Activated CD4-positive, alpha-beta T cell treated with anti-CD3 and anti-CD28 coated beads for 36 hours (primary cell): ENCODE measurements at regions not wholly inside any gene's neighbourhood (a gene's known extent, or its start where the extent isn't known, plus 50 kb on each side); places are given as distances from the start of the nearest gene placed in this dataset.

Source experiments
- ATAC-seq: fragments of 200-7000 bp; cut with Tn5 transposase; one replicate; pipeline ENCODE4 v1.10.0; 2021; ENCODE audit warnings: mild to moderate bottlenecking, moderate library complexity
- CTCF ChIA-PET: fragments of 350-600 bp; sonication (Branson Sonifier 250); formaldehyde crosslinking; loops from one replicate; lab custom pipeline; 2021; ENCODE audit warnings: antibody characterized with exemption; lab: Charles Lee
- POLR2A ChIA-PET: fragments of 350-600 bp; sonication (Branson Sonifier 250); formaldehyde crosslinking; loops from one replicate; lab custom pipeline; 2021; ENCODE audit warnings: antibody characterized with exemption, inconsistent platforms; lab: Charles Lee
- DNase-seq: peaks from one replicate; pipeline ENCODE4 v3.0.0-alpha.2; 2020
- H3K27ac Mint-ChIP-seq: one replicate; pipeline ENCODE4 v1.8.0; 2021; ENCODE audit warnings: mixed read lengths
- H3K27me3 Mint-ChIP-seq: one replicate; pipeline ENCODE4 v1.8.0; 2021; ENCODE audit warnings: mixed read lengths
- H3K36me3 Mint-ChIP-seq: one replicate; pipeline ENCODE4 v1.8.0; 2021; ENCODE audit warnings: low read depth, mixed read lengths
- H3K4me1 Mint-ChIP-seq: one replicate; pipeline ENCODE4 v1.8.0; 2021; ENCODE audit warnings: mixed read lengths
- H3K4me3 Mint-ChIP-seq: one replicate; pipeline ENCODE4 v1.8.0; 2021; ENCODE audit warnings: mild to moderate bottlenecking, moderate library complexity, mixed read lengths
- H3K9me3 Mint-ChIP-seq: one replicate; pipeline ENCODE4 v1.8.0; 2021; ENCODE audit warnings: low read depth, mixed read lengths
- intact Hi-C, 2 experiments: fragments of 100-400 bp; cut with DNase I in 1 of 2; cut with micrococcal nuclease in 1 of 2; formaldehyde crosslinking; loops; one replicate each; pipeline versions ENCODE4 v1.14.2 to v1.15.1; 2022 to 2024; cut with DNase I, micrococcal nuclease

DNA sequence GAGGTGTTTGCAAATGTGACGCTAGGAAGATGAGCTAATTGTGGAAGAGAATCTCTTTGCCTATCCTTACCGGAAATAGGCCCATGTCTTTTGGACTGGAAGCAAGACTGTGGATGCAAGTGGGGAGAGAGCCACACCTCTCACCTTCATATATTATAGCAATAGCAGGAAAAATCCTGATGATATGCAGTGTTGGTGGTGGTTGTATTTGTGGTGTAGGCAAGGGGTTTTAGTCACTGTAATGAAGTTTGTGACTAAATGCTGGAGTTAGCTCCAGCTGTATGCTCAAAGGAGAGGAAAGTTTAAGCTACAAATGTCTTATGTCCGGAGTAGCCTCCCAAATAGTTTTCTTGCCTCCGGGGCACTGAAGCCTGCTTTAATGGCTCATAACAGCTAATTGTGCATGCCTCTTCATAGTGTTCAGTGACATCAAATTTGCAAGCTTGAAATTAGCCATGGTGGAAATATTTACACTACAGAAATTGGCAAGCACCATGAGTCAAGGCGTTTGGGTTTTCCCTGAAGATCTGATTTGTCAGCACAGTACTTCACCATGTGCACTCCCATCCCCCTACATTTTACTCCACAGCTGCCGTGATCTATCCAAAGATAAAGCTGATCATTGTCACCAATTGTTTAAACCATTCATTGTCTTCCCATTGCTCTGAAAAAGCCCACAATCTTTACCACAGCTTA, 102.6 kb upstream of the ZNF644 start:
- ATAC-seq: peak; percentile 82
- Mint-ChIP-seq H3K27ac (peak overlapping the region; percentile 76), H3K4me3 (peak overlapping the region; percentile 5), H3K4me1 (peaks cover 21% of the 10 kb centered on the region), H3K9me3 (no peaks in the 10 kb centered on the region), H3K36me3 (no peaks in the 10 kb centered on the region), H3K27me3 (peaks cover 12% of the 10 kb centered on the region)
- ChIA-PET POLR2A (no interaction called here), CTCF (interaction anchor here (1.0 to 1.9 kb wide), 6 partner anchors 19 to 607 kb away, joined by 3 to 6 read pairs (median 3); no protein-coding TSS in a partner anchor)
- intact Hi-C loops: loop anchor here in 1 of 2 experiments (2.0 kb wide), 1 partner anchor 102 kb away; the partner anchor contains the start of gene ZNF644
- DNase-seq: peak; percentile 50

DNA sequence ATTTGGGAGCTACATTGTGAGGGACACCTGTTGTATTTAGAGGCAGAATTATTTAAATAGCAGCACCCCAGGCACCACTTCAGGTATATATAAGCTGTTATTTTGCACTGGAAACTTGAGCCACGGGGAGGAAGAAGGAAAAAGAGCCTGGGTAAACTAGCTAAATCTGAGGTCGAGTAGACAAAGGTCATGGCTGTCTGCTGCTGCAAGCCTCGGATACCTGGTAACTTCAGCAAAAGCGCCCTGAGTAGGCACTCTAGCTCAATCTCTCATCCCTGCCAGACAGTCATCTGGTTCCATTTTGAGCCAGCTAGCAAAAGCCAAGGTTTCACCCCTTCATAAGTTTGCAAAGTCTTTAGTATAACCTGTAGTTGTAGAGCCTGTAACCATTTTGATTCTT, 101.9 kb upstream of the ZNF644 start:
- ATAC-seq: peak; percentile 31
- intact Hi-C loops: loop anchor here in 1 of 2 experiments (2.0 kb wide), 1 partner anchor 101 kb away; the partner anchor contains the start of gene ZNF644
- CTCF ChIA-PET: interaction anchor here (1.1 to 1.9 kb wide), 5 partner anchors 19 to 608 kb away, joined by 3 to 6 read pairs (median 3); no protein-coding TSS in a partner anchor

DNA sequence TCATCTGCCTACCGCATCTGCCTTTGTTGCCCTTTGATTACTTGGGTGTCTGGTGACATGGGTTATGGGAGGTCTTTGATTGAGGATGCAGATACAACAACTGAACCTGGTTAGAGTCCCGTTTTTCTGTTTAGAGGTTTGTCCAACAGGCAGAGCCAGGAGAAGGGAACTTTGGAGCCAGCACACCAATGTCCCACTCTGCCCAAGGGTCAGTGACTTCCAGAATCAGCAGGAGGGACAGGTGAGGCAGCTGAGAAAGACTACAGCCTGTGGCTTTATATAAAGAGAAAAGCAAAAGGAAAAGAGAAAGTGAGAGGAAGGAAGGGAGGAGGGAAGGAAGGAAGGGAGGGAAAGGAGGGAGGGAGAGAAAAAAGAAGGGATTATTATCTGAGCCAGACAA, 101.5 kb upstream of the ZNF644 start:
- DNase-seq (no peak), ATAC-seq (no peak)
- Mint-ChIP-seq H3K36me3 (no peaks in the 10 kb centered on the region), H3K4me1 (peaks cover 21% of the 10 kb centered on the region), H3K27me3 (peaks cover 12% of the 10 kb centered on the region), H3K4me3 (no peak overlapping the region), H3K27ac (no peak overlapping the region), H3K9me3 (no peaks in the 10 kb centered on the region)
- ChIA-PET CTCF (interaction anchor here (0.7 to 1.9 kb wide), 5 partner anchors 18 to 402 kb away, joined by 3 to 6 read pairs (median 3); no protein-coding TSS in a partner anchor), POLR2A (no interaction called here)
- intact Hi-C loops: no loop called here

More for the DNA sequence above, 101.9 kb upstream of the ZNF644 start:
- Mint-ChIP-seq H3K4me1 (peaks cover 21% of the 10 kb centered on the region), H3K9me3 (no peaks in the 10 kb centered on the region), H3K27me3 (peaks cover 12% of the 10 kb centered on the region), H3K36me3 (no peaks in the 10 kb centered on the region), H3K4me3 (no peak overlapping the region), H3K27ac (peak overlapping the region; percentile 47)
- POLR2A ChIA-PET: no interaction called here
- DNase-seq: peak; percentile 33

DNA sequence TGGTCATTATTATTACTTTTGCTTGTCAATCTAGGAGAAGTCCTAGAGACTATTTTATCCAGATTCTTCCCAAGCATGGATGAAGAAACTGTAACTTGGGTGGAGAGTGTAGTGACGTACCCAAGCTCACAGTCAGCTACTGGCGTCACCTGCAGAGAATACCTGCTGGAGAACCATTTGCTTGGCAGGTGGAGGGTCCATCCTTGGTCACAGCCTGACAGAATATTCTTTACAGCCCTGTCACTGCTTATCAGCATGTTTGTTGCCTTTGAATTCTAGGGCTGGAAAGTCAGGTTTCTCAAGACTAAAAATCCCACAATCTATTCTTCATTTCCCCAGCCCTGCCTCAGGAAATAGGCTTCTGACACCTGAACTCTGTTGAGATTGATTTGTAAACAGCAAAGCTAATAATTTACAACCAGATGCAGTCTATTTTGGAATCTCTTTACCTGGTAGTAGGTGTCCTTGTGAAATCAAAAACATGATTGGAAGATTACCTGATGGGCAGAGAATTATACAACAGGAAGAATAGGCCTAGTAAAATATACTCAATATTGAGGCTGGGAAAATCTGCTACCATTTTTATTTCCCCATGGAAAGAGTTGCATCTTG, 100.4 kb upstream of the ZNF644 start:
- ATAC-seq: no peak
- CTCF ChIA-PET: interaction anchor here (1.0 to 1.9 kb wide), 2 partner anchors 20 to 43 kb away, joined by 4 to 6 read pairs; no protein-coding TSS in a partner anchor
- Mint-ChIP-seq H3K4me3 (no peak overlapping the region), H3K4me1 (peaks cover 21% of the 10 kb centered on the region), H3K9me3 (no peaks in the 10 kb centered on the region), H3K27me3 (peaks cover 8% of the 10 kb centered on the region), H3K36me3 (no peaks in the 10 kb centered on the region), H3K27ac (no peak overlapping the region)
- DNase-seq: no peak
- intact Hi-C loops: no loop called here
- POLR2A ChIA-PET: no interaction called here

DNA sequence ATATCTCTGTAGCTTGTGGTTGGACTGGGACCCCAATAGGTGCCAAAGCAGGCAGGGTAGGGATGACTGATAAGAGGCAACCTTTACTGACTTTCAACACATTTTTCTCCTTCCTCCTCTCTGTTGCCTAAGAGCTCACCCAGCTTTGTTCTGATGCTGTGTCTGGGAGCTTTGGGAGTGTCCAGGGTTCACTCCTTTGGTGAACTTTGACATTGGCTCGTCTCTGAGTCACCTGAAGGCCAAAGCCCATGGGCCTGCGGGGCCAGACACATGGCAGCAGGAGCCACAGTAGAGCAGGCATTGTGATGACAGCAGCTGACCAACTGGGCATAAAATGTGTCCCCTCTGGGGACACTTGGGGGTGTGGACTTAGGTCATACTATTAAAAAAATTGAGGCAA, 99.5 kb upstream of the ZNF644 start:
- H3K27ac Mint-ChIP-seq: no peak overlapping the region
- ATAC-seq (no peak), DNase-seq (no peak)
- ChIA-PET CTCF (interaction anchor here (0.7 kb wide), 1 partner anchor 29 kb away, joined by 3 read pairs; no protein-coding TSS in a partner anchor), POLR2A (no interaction called here)
- peaks cover 8% of the 10 kb centered on the region for H3K27me3 Mint-ChIP-seq
- H3K9me3 Mint-ChIP-seq: no peaks in the 10 kb centered on the region
- no peaks in the 10 kb centered on the region for H3K36me3 Mint-ChIP-seq
- intact Hi-C loops: no loop called here
- H3K4me3 Mint-ChIP-seq: no peak overlapping the region
- H3K4me1 Mint-ChIP-seq: peaks cover 25% of the 10 kb centered on the region

DNA sequence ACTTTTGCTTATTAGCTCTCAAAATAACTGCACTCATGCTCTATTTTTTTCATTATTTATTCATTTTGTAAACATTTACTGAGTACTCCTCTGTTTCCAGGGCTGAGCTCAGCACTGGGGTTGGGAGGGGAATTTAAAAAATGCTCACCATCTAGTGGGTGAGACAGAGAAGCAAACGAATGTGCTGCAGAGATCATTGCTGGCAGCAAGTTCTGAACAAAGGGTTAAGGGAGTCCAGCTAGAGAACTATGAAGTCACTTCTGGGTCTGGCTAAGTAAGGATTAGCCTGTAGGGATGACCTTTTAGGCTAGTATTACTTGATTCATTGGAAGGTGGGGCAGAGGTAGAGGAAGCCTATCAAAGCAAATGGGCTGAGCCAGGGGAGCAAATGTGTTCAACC, 99.1 kb upstream of the ZNF644 start:
- intact Hi-C loops: no loop called here
- H3K36me3 Mint-ChIP-seq: no peaks in the 10 kb centered on the region
- H3K4me1 Mint-ChIP-seq: peaks cover 25% of the 10 kb centered on the region
- no peak overlapping the region for H3K4me3 Mint-ChIP-seq
- POLR2A ChIA-PET: no interaction called here
- ATAC-seq (no peak), DNase-seq (no peak)
- no peak overlapping the region for H3K27ac Mint-ChIP-seq
- H3K9me3 Mint-ChIP-seq: no peaks in the 10 kb centered on the region
- peaks cover 8% of the 10 kb centered on the region for H3K27me3 Mint-ChIP-seq
- CTCF ChIA-PET: interaction anchor here (0.7 kb wide), 1 partner anchor 29 kb away, joined by 3 read pairs; no protein-coding TSS in a partner anchor

DNA sequence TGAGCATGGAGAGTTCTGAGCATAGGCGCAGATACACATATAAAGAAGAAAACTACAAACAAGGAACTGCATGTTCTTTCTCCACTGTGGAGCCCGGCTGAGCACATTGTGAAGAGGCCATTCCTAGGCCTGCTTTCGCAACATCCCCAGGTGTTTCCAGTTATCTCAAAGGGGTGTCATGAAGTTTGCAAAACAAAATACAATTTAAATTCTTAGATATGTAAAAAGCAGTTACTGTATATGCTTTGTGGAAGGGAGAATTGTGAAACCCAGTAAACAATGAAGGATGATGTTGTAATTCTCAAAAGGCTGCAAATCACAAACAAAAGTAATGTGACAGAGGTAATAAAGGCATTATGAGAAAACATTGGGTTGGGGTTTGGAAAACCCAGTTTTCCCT, 98.6 kb upstream of the ZNF644 start:
- Mint-ChIP-seq H3K4me3 (no peak overlapping the region), H3K36me3 (no peaks in the 10 kb centered on the region), H3K27me3 (peaks cover 8% of the 10 kb centered on the region), H3K27ac (no peak overlapping the region), H3K4me1 (peaks cover 25% of the 10 kb centered on the region), H3K9me3 (no peaks in the 10 kb centered on the region)
- ChIA-PET CTCF (no interaction called here), POLR2A (no interaction called here)
- intact Hi-C loops: no loop called here
- no peak for ATAC-seq
- DNase-seq: no peak

DNA sequence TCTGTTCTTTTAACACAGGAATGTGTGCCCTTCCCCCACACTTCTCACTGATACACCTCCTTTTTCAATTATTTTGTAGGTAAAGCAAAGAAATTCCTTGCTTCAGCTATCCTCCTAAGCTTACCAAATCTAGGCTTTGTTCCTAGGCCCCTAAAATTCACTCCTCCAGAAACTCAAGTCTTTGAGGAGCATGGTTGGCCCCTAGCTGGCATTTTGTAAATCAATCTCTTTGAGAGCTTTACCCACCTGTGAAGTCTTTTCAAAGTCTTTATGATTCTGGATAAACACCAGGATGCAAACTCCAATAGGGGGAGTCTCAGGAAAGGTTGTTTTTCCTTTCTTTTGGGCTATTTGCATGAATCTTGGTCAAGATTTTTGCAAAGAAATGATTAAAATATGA, 82.9 kb upstream of the ZNF644 start:
- Mint-ChIP-seq H3K4me1 (peaks cover 10% of the 10 kb centered on the region), H3K4me3 (no peak overlapping the region), H3K27ac (no peak overlapping the region), H3K27me3 (peaks cover 8% of the 10 kb centered on the region), H3K36me3 (no peaks in the 10 kb centered on the region), H3K9me3 (no peaks in the 10 kb centered on the region)
- CTCF ChIA-PET: interaction anchor here (1.0 to 1.4 kb wide), 2 partner anchors 19 to 253 kb away, joined by 3 read pairs; no protein-coding TSS in a partner anchor
- DNase-seq (no peak), ATAC-seq (no peak)
- POLR2A ChIA-PET: no interaction called here
- intact Hi-C loops: no loop called here

DNA sequence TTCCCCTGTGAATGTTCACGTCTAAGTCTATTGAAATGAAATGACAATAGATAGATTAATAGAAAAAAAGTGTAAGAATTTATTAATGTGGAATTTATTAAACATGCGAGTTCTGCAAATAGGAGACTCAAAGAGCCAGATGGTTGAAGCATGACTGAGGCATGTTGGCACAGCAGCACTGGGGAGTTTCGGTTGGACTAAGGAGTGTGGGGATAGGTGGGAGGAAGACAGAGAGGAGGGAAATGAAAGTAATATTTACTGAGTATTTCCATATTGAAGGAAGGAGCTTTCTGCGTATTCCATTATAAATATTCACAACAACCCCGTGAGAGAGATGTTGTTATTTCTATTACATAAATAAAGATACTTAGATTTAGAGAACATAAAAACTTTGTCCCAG, 79.5 kb upstream of the ZNF644 start:
- Mint-ChIP-seq H3K36me3 (no peaks in the 10 kb centered on the region), H3K9me3 (no peaks in the 10 kb centered on the region), H3K4me1 (peaks cover 10% of the 10 kb centered on the region), H3K27me3 (peaks cover 9% of the 10 kb centered on the region), H3K4me3 (no peak overlapping the region), H3K27ac (no peak overlapping the region)
- POLR2A ChIA-PET: no interaction called here
- CTCF ChIA-PET: no interaction called here
- intact Hi-C loops: no loop called here
- ATAC-seq: no peak
- no peak for DNase-seq

DNA sequence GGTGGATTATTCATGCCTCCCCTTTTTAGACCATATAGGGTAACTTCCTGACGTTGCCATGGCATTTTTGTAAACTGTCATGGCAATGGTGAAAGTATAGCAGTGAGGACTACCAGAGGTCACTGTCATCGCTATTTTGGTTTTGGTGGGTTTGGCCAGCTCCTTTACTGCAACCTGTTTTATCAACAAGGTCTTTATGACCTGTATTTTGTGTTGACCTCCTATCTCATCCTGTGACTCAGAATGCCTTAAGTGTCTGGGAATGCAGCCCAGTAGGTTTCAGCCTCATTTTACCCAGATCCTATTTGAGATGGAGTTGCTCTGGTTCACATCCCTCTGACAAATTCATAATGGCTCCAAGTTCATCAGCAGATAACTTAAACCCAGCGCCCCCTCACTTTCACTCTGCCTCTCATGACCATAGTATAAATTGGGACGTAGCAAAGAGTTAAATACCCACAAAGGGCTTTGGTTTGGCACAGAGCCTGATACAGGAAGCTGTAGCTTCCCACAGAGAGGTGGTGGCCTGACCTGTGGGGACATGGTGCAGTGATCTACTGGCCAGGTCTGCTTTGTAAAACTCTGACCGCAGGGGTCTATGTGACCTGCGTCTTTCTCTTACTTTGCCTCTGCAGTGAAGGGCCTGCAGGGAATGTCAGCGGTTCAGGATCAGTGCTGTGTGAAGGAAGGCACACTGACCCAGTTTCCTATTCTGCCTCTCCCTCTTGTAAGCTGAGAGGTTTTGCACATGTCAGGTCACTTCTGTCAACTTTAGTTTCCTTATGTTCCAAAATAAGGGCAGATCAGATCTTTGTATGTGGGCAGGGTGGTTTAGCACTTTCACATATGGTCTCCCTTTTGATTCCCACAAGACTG, 78.1 kb upstream of the ZNF644 start:
- peak; percentile 33 for ATAC-seq
- CTCF ChIA-PET: no interaction called here
- no peak overlapping the region for H3K4me3 Mint-ChIP-seq
- H3K27me3 Mint-ChIP-seq: peaks cover 12% of the 10 kb centered on the region
- intact Hi-C loops: no loop called here
- H3K9me3 Mint-ChIP-seq: no peaks in the 10 kb centered on the region
- POLR2A ChIA-PET: no interaction called here
- H3K4me1 Mint-ChIP-seq: peaks cover 10% of the 10 kb centered on the region
- DNase-seq: peak; percentile 15
- H3K36me3 Mint-ChIP-seq: no peaks in the 10 kb centered on the region
- no peak overlapping the region for H3K27ac Mint-ChIP-seq

DNA sequence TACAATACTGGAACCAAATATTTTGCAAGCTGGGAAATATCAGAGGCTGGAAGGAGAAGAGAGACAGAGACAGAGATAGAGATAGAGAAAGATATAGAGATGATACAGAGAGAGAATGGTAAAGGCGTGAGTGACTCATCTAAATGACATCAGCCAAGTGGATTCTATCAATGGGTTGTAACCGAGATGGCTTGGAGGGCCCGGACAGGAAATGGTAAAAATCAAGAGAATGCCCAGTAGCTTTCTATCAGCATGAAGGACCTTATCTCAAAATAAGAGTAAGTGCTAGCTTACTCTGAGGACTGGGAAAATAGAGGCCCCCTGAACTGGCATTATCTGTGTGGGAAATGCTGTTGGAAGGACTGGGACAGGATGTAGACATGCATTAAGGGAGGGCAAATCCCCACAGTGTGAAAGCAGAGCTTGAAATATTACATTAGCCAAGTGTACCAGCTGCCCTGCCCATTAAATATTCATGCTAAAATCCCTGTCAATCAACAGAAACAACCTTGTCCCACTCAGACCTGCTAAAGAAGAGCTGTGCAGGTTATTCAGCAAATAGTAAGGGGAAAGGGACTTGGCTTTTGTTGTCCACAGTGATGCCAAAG, 76.6 kb upstream of the ZNF644 start:
- Mint-ChIP-seq H3K9me3 (no peaks in the 10 kb centered on the region), H3K27me3 (peaks cover 12% of the 10 kb centered on the region), H3K27ac (no peak overlapping the region), H3K4me1 (peaks cover 10% of the 10 kb centered on the region), H3K36me3 (no peaks in the 10 kb centered on the region), H3K4me3 (no peak overlapping the region)
- ChIA-PET CTCF (no interaction called here), POLR2A (no interaction called here)
- DNase-seq (no peak), ATAC-seq (no peak)
- intact Hi-C loops: no loop called here
